Transverse colon (tissue), 4 donors: ENCODE measurements at regions not wholly inside any gene's neighbourhood (a gene's known extent, or its start where the extent isn't known, plus 50 kb on each side); places are given as distances from the start of the nearest gene placed in this dataset.

Experiments used
- EP300 ChIP-seq: sonication (generic); formaldehyde crosslinking; IDR thresholded peaks from one replicate; pipeline ENCODE4 v1.6.1; 2017; ENCODE audit warnings: antibody characterized with exemption, low read depth
- POLR2A ChIP-seq: fragments of 450-650 bp; IDR thresholded peaks from one replicate; pipeline ENCODE4 v1.6.1; 2016; ENCODE audit warnings: antibody characterized with exemption, mild to moderate bottlenecking, moderate library complexity
- POLR2AphosphoS5 ChIP-seq, 3 donors: sonication (generic); formaldehyde crosslinking; IDR thresholded peaks; one replicate each; pipeline ENCODE4 v1.6.1; 2016; ENCODE audit warnings: antibody characterized with exemption in 3 of 3
- TF ChIP-seq, protein P1 (sequence below), 5 experiments: fragments of 200-600 bp in 3 of 5; fragments of 450-650 bp in 2 of 5; sonication (generic) in 3 of 5; IDR thresholded peaks; 1 replicate in 2 of 5; 2 replicates in 3 of 5; pipeline ENCODE4 v1.5.1; 2016 to 2017; ENCODE audit warnings: antibody characterized with exemption in 5 of 5, inconsistent platforms in 3 of 5, mild to moderate bottlenecking in 2 of 5, moderate library complexity in 1 of 5

DNA sequence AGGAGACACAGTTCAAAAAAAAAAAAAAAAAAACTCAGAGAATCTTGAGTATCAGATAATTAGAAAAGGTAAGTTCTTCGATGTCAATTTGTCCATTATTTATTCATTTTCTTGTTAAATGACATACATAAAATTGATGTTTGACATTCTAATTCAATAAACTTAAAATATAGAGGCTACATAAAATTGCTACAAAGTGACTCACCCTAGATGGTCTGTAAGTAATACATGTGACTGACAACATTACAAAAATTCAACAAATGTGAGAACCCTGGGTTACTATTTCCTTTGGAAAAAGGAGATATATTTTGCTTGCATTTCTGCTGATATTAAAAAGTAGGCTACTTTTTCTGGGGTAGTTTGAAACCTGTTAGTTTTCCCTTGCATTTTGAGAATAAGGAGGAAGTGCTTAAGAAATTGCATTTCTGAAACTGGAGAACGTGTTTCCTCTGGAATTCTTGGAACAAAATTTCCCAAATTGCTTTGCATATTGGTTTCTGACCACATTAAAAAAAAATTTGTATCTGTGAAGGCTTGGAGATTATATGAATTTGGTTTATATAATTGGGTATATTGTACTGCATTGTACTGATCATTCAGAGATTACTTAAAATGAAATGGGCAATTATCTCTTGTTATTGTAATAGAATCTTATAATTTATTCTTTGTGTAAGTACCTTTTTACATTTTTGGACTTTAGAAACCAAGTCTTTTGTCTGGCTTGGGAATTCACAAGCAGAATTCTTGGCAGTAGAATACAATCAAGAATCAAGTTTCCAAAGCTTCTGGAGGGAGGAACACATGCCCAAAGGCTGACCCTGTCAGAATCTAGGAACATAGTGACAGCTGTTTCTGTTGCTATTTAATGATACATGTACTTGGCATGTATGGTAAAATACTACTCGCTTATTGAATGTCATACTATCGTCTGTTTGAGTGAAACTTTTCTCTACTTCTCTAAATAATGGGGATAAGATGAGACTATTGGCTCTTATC, 106.1 kb downstream of the DSEL start:
- TF ChIP-seq, protein P1, sequence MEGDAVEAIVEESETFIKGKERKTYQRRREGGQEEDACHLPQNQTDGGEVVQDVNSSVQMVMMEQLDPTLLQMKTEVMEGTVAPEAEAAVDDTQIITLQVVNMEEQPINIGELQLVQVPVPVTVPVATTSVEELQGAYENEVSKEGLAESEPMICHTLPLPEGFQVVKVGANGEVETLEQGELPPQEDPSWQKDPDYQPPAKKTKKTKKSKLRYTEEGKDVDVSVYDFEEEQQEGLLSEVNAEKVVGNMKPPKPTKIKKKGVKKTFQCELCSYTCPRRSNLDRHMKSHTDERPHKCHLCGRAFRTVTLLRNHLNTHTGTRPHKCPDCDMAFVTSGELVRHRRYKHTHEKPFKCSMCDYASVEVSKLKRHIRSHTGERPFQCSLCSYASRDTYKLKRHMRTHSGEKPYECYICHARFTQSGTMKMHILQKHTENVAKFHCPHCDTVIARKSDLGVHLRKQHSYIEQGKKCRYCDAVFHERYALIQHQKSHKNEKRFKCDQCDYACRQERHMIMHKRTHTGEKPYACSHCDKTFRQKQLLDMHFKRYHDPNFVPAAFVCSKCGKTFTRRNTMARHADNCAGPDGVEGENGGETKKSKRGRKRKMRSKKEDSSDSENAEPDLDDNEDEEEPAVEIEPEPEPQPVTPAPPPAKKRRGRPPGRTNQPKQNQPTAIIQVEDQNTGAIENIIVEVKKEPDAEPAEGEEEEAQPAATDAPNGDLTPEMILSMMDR (IDR thresholded peaks at IDR 0.05) = no peak
- no peak for TF ChIP-seq POLR2AphosphoS5 (IDR thresholded peaks at IDR 0.05)
- TF ChIP-seq EP300 = no peak
- no peak for TF ChIP-seq POLR2A
